Body of pancreas (tissue), 4 donors: ENCODE measurements at regions not wholly inside any gene's neighbourhood (a gene's known extent, or its start where the extent isn't known, plus 50 kb on each side); places are given as distances from the start of the nearest gene placed in this dataset. TPM values are rescaled to one million over a fixed set of nuclear protein-coding genes. Genes with fewer than 3 reads are reported as not detected.

Experiments
- ATAC-seq: fragments of 150-250 bp; one replicate; pipeline ENCODE4 v1.9.1; 2016
- DNase-seq, 4 donors: peaks; one replicate each; pipeline ENCODE4 v3.0.0-alpha.2; 2019
- H3K27ac ChIP-seq, 4 donors: fragments of 200-600 bp; sonication (generic); 1 replicate in 3 of 4; 2 replicates in 1 of 4; pipeline versions ENCODE4 v1.5.1 to v1.6.1; 2016 to 2019; ENCODE audit warnings: mild to moderate bottlenecking in 1 of 4, mixed read lengths in 1 of 4, moderate library complexity in 1 of 4
- H3K27me3 ChIP-seq, 2 donors: fragments of 200-600 bp; sonication (generic); one replicate each; pipeline ENCODE4 v1.6.0; 2016; ENCODE audit warnings: mild to moderate bottlenecking in 1 of 2
- H3K36me3 ChIP-seq, 2 donors: fragments of 200-600 bp; sonication (generic); replicated peaks in 1 of 2; 2 replicates each; pipeline ENCODE4 v1.5.1; 2016; ENCODE audit warnings: low read depth in 2 of 2; ENCODE audit not compliant: insufficient read depth in 1 of 2
- H3K4me1 ChIP-seq: fragments of 200-600 bp; sonication (generic); one replicate; pipeline ENCODE4 v1.6.0; 2016
- H3K4me3 ChIP-seq, 2 donors: fragments of 200-600 bp; sonication (generic); 1 replicate in 1 of 2; 2 replicates in 1 of 2; pipeline ENCODE4 v1.5.1; 2016 to 2019
- H3K9me3 ChIP-seq, 3 donors: fragments of 200-600 bp; sonication (generic); 1 replicate in 2 of 3; 2 replicates in 1 of 3; pipeline ENCODE4 v1.5.1; 2016
- CTCF ChIP-seq, 7 experiments: fragments of 450-650 bp in 4 of 7; fragments of 200-600 bp in 3 of 7; sonication (generic) in 3 of 7; IDR thresholded peaks; one replicate each; pipeline ENCODE4 v1.5.1; 2016 to 2019; ENCODE audit warnings: antibody characterized with exemption in 7 of 7
- POLR2A ChIP-seq, 3 donors: fragments of 450-650 bp; IDR thresholded peaks; one replicate each; pipeline ENCODE4 v1.6.1; 2016; ENCODE audit warnings: antibody characterized with exemption in 3 of 3, mild to moderate bottlenecking in 2 of 3
- WGBS, 2 donors: methylation state at CpG; one replicate each; pipeline ENCODE4 v1.1.5; 2017; 5-methylcytosine and 5-hydroxymethylcytosine counted together
- intact Hi-C: fragments of 100-400 bp; cut with DNase I; formaldehyde crosslinking; loops from one replicate; pipeline ENCODE4 v1.15.1; 2023
- small RNA-seq: library from RNA; depleted of rRNA; stranded (forward); fragments of <200 nt; gene quantifications from one replicate; pipeline ENCODE3, GENCODE V24; 2016

GRCh38 chr15:86021281-86022264, 58.1 kb upstream of the AGBL1 start:
- no peaks in the 10 kb centered on the region for H3K27me3 ChIP-seq
- no peaks in the 10 kb centered on the region for H3K9me3 ChIP-seq
- H3K4me1 ChIP-seq: no peaks in the 10 kb centered on the region
- 12 to 20% methylated on average over 4 to 5 of the region's 5 CpGs for WGBS, 2 donors
- TF ChIP-seq POLR2A (IDR thresholded peaks at IDR 0.05): no peak
- no peak for TF ChIP-seq CTCF (IDR thresholded peaks at IDR 0.05)
- peak; percentile 3 to 26 (median 10) for DNase-seq
- no peak overlapping the region for H3K27ac ChIP-seq
- intact Hi-C loops: no loop called here
- H3K4me3 ChIP-seq: no peak overlapping the region
- no peak for ATAC-seq
- H3K36me3 ChIP-seq: no peaks in the 10 kb centered on the region

GRCh38 chr15:86028961-86029360, 50.7 kb upstream of the AGBL1 start:
- no peak for TF ChIP-seq CTCF (IDR thresholded peaks at IDR 0.05)
- TF ChIP-seq POLR2A (IDR thresholded peaks at IDR 0.05): no peak
- Histone ChIP-seq H3K4me3 (no peak overlapping the region), H3K4me1 (no peaks in the 10 kb centered on the region), H3K27ac (no peak overlapping the region), H3K36me3 (no peaks in the 10 kb centered on the region), H3K27me3 (no peaks in the 10 kb centered on the region), H3K9me3 (no peaks in the 10 kb centered on the region)
- intact Hi-C loops: no loop called here
- ATAC-seq (no peak), DNase-seq (no peak)
- WGBS, 2 donors: 48 to 52% methylated on average over 4 of the region's 4 CpGs

Small RNAs in the stretch of these regions (small RNA-seq; reads per million reads assigned to genes)
- not detected for gene AC104229.1
